ENCODE measurements at regions not wholly inside any gene's neighbourhood (a gene's known extent, or its start where the extent isn't known, plus 50 kb on each side); places are given as distances from the start of the nearest gene placed in this dataset.
"Not testable (repeated sequence)": the region's sequence is repeated elsewhere in the genome, so short reads cannot be mapped to it uniquely, and the experiment has no call there.

GRCh38 chr1:245008761-245009160 is 144.4 kb upstream of the HNRNPU start:
- TF ChIP-seq CTCF (IDR thresholded peaks at IDR 0.05; ENCODE audit: insufficient read depth, low read length, poor library complexity, severe bottlenecking) = no peak
- H3K27me3 ChIP-seq (replicated peaks; ENCODE audit: control insufficient read depth, insufficient read depth, low read length) = no peaks in the 10 kb centered on the region
- no peak overlapping the region for H3K4me3 ChIP-seq (replicated peaks; ENCODE audit: low read depth, low read length)
- no peak for DNase-seq (ENCODE audit: extremely low read depth, insufficient read length)
- H3K36me3 ChIP-seq (ENCODE audit: control insufficient read depth, insufficient read depth, low read length) = no peaks in the 10 kb centered on the region

GRCh38 chr1:245007852-245008251 is 143.5 kb upstream of the HNRNPU start:
- no peak for TF ChIP-seq CTCF (IDR thresholded peaks at IDR 0.05; ENCODE audit: insufficient read depth, low read length, poor library complexity, severe bottlenecking)
- DNase-seq (ENCODE audit: extremely low read depth, insufficient read length) = no peak

GRCh38 chr1:245003246-245003645 is 138.9 kb upstream of the HNRNPU start:
- H3K4me3 ChIP-seq (replicated peaks; ENCODE audit: low read depth, low read length) = no peak overlapping the region
- no peaks in the 10 kb centered on the region for H3K27me3 ChIP-seq (replicated peaks; ENCODE audit: control insufficient read depth, insufficient read depth, low read length)
- H3K36me3 ChIP-seq (ENCODE audit: control insufficient read depth, insufficient read depth, low read length) = no peaks in the 10 kb centered on the region
- TF ChIP-seq CTCF (IDR thresholded peaks at IDR 0.05; ENCODE audit: insufficient read depth, low read length, poor library complexity, severe bottlenecking) = no peak
- DNase-seq (ENCODE audit: extremely low read depth, insufficient read length) = no peak

More at GRCh38 chr1:245007852-245008251, 143.5 kb upstream of the HNRNPU start:
- Histone ChIP-seq H3K27me3 (replicated peaks; ENCODE audit: control insufficient read depth, insufficient read depth, low read length) (no peaks in the 10 kb centered on the region), H3K4me3 (replicated peaks; ENCODE audit: low read depth, low read length) (no peak overlapping the region), H3K36me3 (ENCODE audit: control insufficient read depth, insufficient read depth, low read length) (no peaks in the 10 kb centered on the region)

GRCh38 chr1:245001252-245001651 is 136.9 kb upstream of the HNRNPU start:
- no peaks in the 10 kb centered on the region for H3K27me3 ChIP-seq (replicated peaks; ENCODE audit: control insufficient read depth, insufficient read depth, low read length)
- H3K36me3 ChIP-seq (ENCODE audit: control insufficient read depth, insufficient read depth, low read length) = no peaks in the 10 kb centered on the region
- no peak overlapping the region for H3K4me3 ChIP-seq (replicated peaks; ENCODE audit: low read depth, low read length)
- DNase-seq (ENCODE audit: extremely low read depth, insufficient read length) = no peak
- no peak for TF ChIP-seq CTCF (IDR thresholded peaks at IDR 0.05; ENCODE audit: insufficient read depth, low read length, poor library complexity, severe bottlenecking)

GRCh38 chr1:245000872-245001188 is 136.5 kb upstream of the HNRNPU start:
- Histone ChIP-seq H3K4me3 (replicated peaks; ENCODE audit: low read depth, low read length) (no peak overlapping the region), H3K36me3 (ENCODE audit: control insufficient read depth, insufficient read depth, low read length) (no peaks in the 10 kb centered on the region), H3K27me3 (replicated peaks; ENCODE audit: control insufficient read depth, insufficient read depth, low read length) (no peaks in the 10 kb centered on the region)
- no peak for TF ChIP-seq CTCF (IDR thresholded peaks at IDR 0.05; ENCODE audit: insufficient read depth, low read length, poor library complexity, severe bottlenecking)
- no peak for DNase-seq (ENCODE audit: extremely low read depth, insufficient read length)

GRCh38 chr1:244999644-245000043 is 135.3 kb upstream of the HNRNPU start:
- DNase-seq (ENCODE audit: extremely low read depth, insufficient read length); H3K27me3 ChIP-seq (replicated peaks; ENCODE audit: control insufficient read depth, insufficient read depth, low read length); H3K4me3 ChIP-seq (replicated peaks; ENCODE audit: low read depth, low read length); H3K36me3 ChIP-seq (ENCODE audit: control insufficient read depth, insufficient read depth, low read length): not testable (repeated sequence)

Data from GM06990 (cell line).